Panc1 (cell line): ENCODE measurements at regions not wholly inside any gene's neighbourhood (a gene's known extent, or its start where the extent isn't known, plus 50 kb on each side); places are given as distances from the start of the nearest gene placed in this dataset.

ENCODE experiments used
- ATAC-seq: fragments of 200-7000 bp; cut with Tn5 transposase; 2 replicates; pipeline ENCODE4 v1.9.1; 2020; ENCODE audit warnings: mild to moderate bottlenecking, moderate library complexity
- BruUV-seq: library from RNA; stranded (reverse); fragments of 400-500 nt; replicated peaks from 2 replicates; lab custom pipeline; 2021; lab: Mats Ljungman, UMichigan
- CTCF ChIA-PET: fragments of 300-600 bp; sonication (Branson Sonifier 250); formaldehyde crosslinking; loops from one replicate; lab custom pipeline; 2022; ENCODE audit warnings: antibody characterized with exemption; lab: Charles Lee
- POLR2A ChIA-PET: fragments of 300-600 bp; sonication (Branson Sonifier 250); formaldehyde crosslinking; loops from one replicate; lab custom pipeline; 2022; ENCODE audit warnings: antibody characterized with exemption; lab: Charles Lee
- DNase-seq: peaks from one replicate; pipeline ENCODE4 v3.0.0-alpha.2; 2010; ENCODE audit warnings: low read depth, low spot score
- H3K27ac ChIP-seq: 2 replicates; pipeline ENCODE4 v1.5.1; 2011; ENCODE audit warnings: mild to moderate bottlenecking, low read length, inconsistent platforms
- H3K27me3 ChIP-seq: fragments of 200-500 bp; sonication (Bioruptor generic); 2 replicates; pipeline ENCODE4 v1.6.0; 2014; ENCODE audit warnings: low read length, inconsistent platforms; ENCODE audit not compliant: control insufficient read depth, insufficient read depth
- H3K36me3 ChIP-seq: fragments of 200-500 bp; sonication (Bioruptor generic); 2 replicates; pipeline ENCODE4 v1.5.1; 2014; ENCODE audit warnings: inconsistent platforms, mild to moderate bottlenecking, low read length, moderate library complexity; ENCODE audit not compliant: control insufficient read depth, insufficient read depth
- H3K4me1 ChIP-seq: 2 replicates; pipeline ENCODE4 v1.5.1; 2011; ENCODE audit warnings: inconsistent platforms, mild to moderate bottlenecking, low read length, moderate library complexity; ENCODE audit not compliant: control insufficient read depth, insufficient read depth
- H3K4me3 ChIP-seq, 2 experiments: 2 replicates each; pipeline ENCODE4 v1.5.1; 2011 to 2012; ENCODE audit warnings: low read depth in 2 of 2, low read length in 2 of 2, mild to moderate bottlenecking in 2 of 2, inconsistent platforms in 1 of 2, moderate library complexity in 1 of 2
- H3K9me3 ChIP-seq: fragments of 200-500 bp; sonication (Bioruptor generic); 2 replicates; pipeline ENCODE4 v1.5.1; 2014; ENCODE audit warnings: low read depth, mild to moderate bottlenecking, inconsistent platforms, low read length, moderate library complexity; ENCODE audit not compliant: control insufficient read depth, insufficient read depth
- POLR2AphosphoS5 ChIP-seq: IDR thresholded peaks from 2 replicates; pipeline ENCODE4 v1.6.1; 2012; ENCODE audit warnings: mild to moderate bottlenecking, low read depth, low read length, moderate library complexity
- SIN3A ChIP-seq: IDR thresholded peaks from 2 replicates; pipeline ENCODE4 v1.6.1; 2012; ENCODE audit warnings: low read depth, mild to moderate bottlenecking, low read length, moderate library complexity, borderline replicate concordance; ENCODE audit not compliant: insufficient read depth
- TCF7L2 ChIP-seq: IDR thresholded peaks from 2 replicates; pipeline ENCODE4 v1.6.1; 2011; ENCODE audit warnings: mild to moderate bottlenecking, low read depth, low read length, inconsistent platforms
- in situ Hi-C: cut with HindIII; loops from 2 replicates; pipeline ENCODE4 v1.10.0; 2016; ENCODE audit warnings: low sequenced_read_pairs, low pct_unique_long_range_greater_than_20kb
- intact Hi-C: fragments of 100-400 bp; cut with micrococcal nuclease; formaldehyde crosslinking; loops from one replicate; pipeline ENCODE4 v1.10.0; 2022; ENCODE audit not compliant: unreplicated experiment
- TF ChIP-seq, protein P1 (sequence below): fragments of 450-650 bp; IDR thresholded peaks from 2 replicates; pipeline ENCODE4 v1.5.1; 2017; ENCODE audit warnings: mild to moderate bottlenecking
- TF ChIP-seq, protein P2 (sequence below), 2 experiments: IDR thresholded peaks; 2 replicates each; pipeline ENCODE4 v1.6.1; 2011 to 2012; ENCODE audit warnings: low read depth in 2 of 2, control low read depth in 1 of 2, low read length in 1 of 2, mild to moderate bottlenecking in 1 of 2, moderate library complexity in 1 of 2; ENCODE audit not compliant: insufficient read depth in 1 of 2

DNA sequence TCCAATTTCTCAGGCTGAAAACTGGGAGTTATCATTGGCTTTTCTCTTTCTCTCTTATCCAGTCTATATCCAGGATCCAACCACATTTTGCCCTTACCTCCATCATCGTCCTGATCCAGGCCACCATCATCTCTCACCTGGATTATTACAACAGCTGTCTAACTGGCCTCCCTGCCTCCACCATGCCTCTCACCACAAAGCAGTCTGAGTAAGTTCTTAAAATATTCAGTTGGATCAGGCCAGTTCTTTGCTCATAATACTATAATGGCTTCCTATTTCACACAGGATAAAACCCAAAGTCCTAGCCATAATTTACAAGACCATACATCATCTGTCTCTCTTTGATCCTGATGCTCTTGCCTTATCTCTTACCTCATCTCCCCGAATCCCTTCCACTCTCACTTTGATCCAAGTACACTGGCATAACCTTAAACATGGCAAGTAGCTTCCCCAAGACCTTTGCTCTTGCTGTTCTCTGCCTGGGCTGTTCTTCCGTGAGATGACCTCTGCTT lies 133.4 kb upstream of the RAP1B start:
- TF ChIP-seq, protein P1, sequence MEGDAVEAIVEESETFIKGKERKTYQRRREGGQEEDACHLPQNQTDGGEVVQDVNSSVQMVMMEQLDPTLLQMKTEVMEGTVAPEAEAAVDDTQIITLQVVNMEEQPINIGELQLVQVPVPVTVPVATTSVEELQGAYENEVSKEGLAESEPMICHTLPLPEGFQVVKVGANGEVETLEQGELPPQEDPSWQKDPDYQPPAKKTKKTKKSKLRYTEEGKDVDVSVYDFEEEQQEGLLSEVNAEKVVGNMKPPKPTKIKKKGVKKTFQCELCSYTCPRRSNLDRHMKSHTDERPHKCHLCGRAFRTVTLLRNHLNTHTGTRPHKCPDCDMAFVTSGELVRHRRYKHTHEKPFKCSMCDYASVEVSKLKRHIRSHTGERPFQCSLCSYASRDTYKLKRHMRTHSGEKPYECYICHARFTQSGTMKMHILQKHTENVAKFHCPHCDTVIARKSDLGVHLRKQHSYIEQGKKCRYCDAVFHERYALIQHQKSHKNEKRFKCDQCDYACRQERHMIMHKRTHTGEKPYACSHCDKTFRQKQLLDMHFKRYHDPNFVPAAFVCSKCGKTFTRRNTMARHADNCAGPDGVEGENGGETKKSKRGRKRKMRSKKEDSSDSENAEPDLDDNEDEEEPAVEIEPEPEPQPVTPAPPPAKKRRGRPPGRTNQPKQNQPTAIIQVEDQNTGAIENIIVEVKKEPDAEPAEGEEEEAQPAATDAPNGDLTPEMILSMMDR, result no peak
- TF ChIP-seq, protein P2, sequence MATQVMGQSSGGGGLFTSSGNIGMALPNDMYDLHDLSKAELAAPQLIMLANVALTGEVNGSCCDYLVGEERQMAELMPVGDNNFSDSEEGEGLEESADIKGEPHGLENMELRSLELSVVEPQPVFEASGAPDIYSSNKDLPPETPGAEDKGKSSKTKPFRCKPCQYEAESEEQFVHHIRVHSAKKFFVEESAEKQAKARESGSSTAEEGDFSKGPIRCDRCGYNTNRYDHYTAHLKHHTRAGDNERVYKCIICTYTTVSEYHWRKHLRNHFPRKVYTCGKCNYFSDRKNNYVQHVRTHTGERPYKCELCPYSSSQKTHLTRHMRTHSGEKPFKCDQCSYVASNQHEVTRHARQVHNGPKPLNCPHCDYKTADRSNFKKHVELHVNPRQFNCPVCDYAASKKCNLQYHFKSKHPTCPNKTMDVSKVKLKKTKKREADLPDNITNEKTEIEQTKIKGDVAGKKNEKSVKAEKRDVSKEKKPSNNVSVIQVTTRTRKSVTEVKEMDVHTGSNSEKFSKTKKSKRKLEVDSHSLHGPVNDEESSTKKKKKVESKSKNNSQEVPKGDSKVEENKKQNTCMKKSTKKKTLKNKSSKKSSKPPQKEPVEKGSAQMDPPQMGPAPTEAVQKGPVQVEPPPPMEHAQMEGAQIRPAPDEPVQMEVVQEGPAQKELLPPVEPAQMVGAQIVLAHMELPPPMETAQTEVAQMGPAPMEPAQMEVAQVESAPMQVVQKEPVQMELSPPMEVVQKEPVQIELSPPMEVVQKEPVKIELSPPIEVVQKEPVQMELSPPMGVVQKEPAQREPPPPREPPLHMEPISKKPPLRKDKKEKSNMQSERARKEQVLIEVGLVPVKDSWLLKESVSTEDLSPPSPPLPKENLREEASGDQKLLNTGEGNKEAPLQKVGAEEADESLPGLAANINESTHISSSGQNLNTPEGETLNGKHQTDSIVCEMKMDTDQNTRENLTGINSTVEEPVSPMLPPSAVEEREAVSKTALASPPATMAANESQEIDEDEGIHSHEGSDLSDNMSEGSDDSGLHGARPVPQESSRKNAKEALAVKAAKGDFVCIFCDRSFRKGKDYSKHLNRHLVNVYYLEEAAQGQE (IDR thresholded peaks at IDR 0.05; ENCODE audit: insufficient read depth in 1 of 2, low read depth in 2 of 2, low read length in 1 of 2), result no peak
- TF ChIP-seq POLR2AphosphoS5 (no peak), TCF7L2 (no peak), SIN3A (no peak)
- CTCF ChIA-PET, result no interaction called here
- Histone ChIP-seq H3K4me3 (no peak overlapping the region), H3K27ac (peak overlapping the region; percentile 60; the same call in 1 of the 2 replicates), H3K27me3 (no peaks in the 10 kb centered on the region), H3K4me1 (peaks cover 12% of the 10 kb centered on the region), H3K9me3 (no peaks in the 10 kb centered on the region; the same call in 1 of the 2 replicates), H3K36me3 (no peaks in the 10 kb centered on the region)
- ATAC-seq, result no peak
- in situ Hi-C loops (no loop called here), intact Hi-C loops (no loop called here)
- DNase-seq, result no peak
- POLR2A ChIA-PET, result no interaction called here
- BruUV-seq, result no TSS peak

DNA sequence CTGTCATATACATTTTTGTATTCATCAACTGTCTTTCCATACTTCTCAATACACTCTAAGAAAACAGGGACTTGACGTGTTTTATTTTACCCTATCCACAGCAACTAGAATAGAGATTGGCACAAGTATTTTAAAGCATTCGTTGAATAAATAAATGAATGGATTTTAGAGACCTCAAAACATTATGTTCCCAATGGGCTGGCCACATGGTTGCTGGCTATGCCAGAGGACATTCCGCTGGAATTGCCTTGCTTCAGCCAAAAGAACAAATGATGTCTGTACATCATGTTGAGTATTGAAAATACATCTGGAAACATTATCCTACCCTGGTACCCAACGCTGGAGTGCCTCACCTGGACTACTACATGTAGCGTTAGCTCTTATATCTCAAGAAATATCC lies 132.8 kb upstream of the RAP1B start:
- in situ Hi-C loops, result no loop called here
- intact Hi-C loops, result no loop called here
- CTCF ChIA-PET, result no interaction called here

More for the DNA sequence above, 132.8 kb upstream of the RAP1B start:
- H3K36me3 ChIP-seq, result no peaks in the 10 kb centered on the region
- ATAC-seq (no peak), DNase-seq (no peak)
- peaks cover 12% of the 10 kb centered on the region for H3K4me1 ChIP-seq
- H3K27ac ChIP-seq, result peak overlapping the region; percentile 60; the same call in 1 of the 2 replicates
- no peak overlapping the region for H3K4me3 ChIP-seq
- TF ChIP-seq POLR2AphosphoS5 (no peak), SIN3A (no peak), TCF7L2 (no peak)
- TF ChIP-seq, protein P2 (IDR thresholded peaks at IDR 0.05; ENCODE audit: insufficient read depth in 1 of 2, low read depth in 2 of 2, low read length in 1 of 2), result no peak
- TF ChIP-seq, protein P1, result no peak
- no peaks in the 10 kb centered on the region; the same call in 1 of the 2 replicates for H3K9me3 ChIP-seq
- H3K27me3 ChIP-seq, result no peaks in the 10 kb centered on the region
- BruUV-seq, result no TSS peak
- POLR2A ChIA-PET, result interaction anchor here (0.7 kb wide), 1 partner anchor 92 kb away, joined by 13 read pairs; no protein-coding TSS in a partner anchor
